ENCODE measurements at regions not wholly inside any gene's neighbourhood (a gene's known extent, or its start where the extent isn't known, plus 50 kb on each side); places are given as distances from the start of the nearest gene placed in this dataset.

DNA sequence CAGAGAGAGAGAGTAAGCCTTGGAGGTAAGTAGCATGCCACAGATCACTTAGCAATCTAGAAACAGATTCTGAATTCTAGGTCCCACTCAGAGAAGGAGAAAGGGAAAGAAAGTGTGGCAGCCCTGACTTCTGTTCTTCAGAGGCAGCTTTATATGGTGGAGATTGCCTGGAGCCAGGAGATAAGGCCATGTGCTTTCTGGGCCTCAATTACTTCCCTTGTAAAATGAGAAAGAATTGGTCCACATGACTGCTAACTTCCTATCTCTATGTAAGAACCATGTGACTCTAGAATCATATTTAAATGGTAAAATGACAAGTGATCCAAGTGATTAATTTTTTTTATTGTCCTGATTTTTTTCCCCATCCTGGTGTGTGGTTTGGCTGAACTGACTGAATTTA, 64.1 kb downstream of the HHEX start:
- H3K27ac Mint-ChIP-seq (ENCODE audit: unreplicated experiment), result no peak overlapping the region
- no peaks in the 10 kb centered on the region for H3K36me3 Mint-ChIP-seq (ENCODE audit: low read depth)
- H3K4me3 Mint-ChIP-seq, result no peak overlapping the region
- peaks cover 12% of the 10 kb centered on the region for H3K4me1 Mint-ChIP-seq
- no peak for DNase-seq (ENCODE audit: low read depth, low spot score)
- H3K27me3 Mint-ChIP-seq (ENCODE audit: low read depth), result peaks cover 13% of the 10 kb centered on the region
- no peak for TF ChIP-seq CTCF (conservative IDR thresholded peaks at IDR 0.05)
- H3K9me3 Mint-ChIP-seq, result no peaks in the 10 kb centered on the region

DNA sequence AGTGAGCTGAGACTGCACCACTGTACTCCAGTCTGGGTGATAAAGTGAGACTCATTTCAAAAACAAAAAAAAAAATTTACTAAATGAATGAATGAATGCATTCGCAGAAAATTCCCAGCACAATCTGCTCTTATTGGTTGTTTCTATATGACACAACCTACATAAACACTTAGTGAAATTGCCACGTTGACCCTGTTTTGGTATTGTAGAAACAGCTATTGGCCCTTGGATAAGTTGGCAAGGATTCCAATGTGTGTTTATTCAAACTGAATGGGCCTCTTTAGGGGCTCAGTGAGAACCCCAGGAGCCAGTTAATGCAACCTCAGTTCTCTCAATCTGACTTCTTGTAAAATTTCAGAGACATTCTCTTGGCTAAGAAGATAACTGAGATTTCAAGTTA, 66.0 kb downstream of the HHEX start:
- TF ChIP-seq CTCF (conservative IDR thresholded peaks at IDR 0.05), result no peak
- H3K4me1 Mint-ChIP-seq, result peaks cover 12% of the 10 kb centered on the region
- H3K27me3 Mint-ChIP-seq (ENCODE audit: low read depth), result peaks cover 6% of the 10 kb centered on the region
- no peaks in the 10 kb centered on the region for H3K9me3 Mint-ChIP-seq
- H3K4me3 Mint-ChIP-seq, result no peak overlapping the region
- H3K36me3 Mint-ChIP-seq (ENCODE audit: low read depth), result no peaks in the 10 kb centered on the region
- no peak for DNase-seq (ENCODE audit: low read depth, low spot score)
- H3K27ac Mint-ChIP-seq (ENCODE audit: unreplicated experiment), result no peak overlapping the region

GRCh38 chr10:92756201-92757065, 66.7 kb downstream of the HHEX start:
- H3K36me3 Mint-ChIP-seq (ENCODE audit: low read depth), result no peaks in the 10 kb centered on the region
- no peaks in the 10 kb centered on the region for H3K9me3 Mint-ChIP-seq
- H3K4me1 Mint-ChIP-seq, result peaks cover 12% of the 10 kb centered on the region
- no peak overlapping the region for H3K4me3 Mint-ChIP-seq
- H3K27me3 Mint-ChIP-seq (ENCODE audit: low read depth), result no peaks in the 10 kb centered on the region
- H3K27ac Mint-ChIP-seq (ENCODE audit: unreplicated experiment), result no peak overlapping the region
- no peak for DNase-seq (ENCODE audit: low read depth, low spot score)
- TF ChIP-seq CTCF (conservative IDR thresholded peaks at IDR 0.05), result no peak

DNA sequence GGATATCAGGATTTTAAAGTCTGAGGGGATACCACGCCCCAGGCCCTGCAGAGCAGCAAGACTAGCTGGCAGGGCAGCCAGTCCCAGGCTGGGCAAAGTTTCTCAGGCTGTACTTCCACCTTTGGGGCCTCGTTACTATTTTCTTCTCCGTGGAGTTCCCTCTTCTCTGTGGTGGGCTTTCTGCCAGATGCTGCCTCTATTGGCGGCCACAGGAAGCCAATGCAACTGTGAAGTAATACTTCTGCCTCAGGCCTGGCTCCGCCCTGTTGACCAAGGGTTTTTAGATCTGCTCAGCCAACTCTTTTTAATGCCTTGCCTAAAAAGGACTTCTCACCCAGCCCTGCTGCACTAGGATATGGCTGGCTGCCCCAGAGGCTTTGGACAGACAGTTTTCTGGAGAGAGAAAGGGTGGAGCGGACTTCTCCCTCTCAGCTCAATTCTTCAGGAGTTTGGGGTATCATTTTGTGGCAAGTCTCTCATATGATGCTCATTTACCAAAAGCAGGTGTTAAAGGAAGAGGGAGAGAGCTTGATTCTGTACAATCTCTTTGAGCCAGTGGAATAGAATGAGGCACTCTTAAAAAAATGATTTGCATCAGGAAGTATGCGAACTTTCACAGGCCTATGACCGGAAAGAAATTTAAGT, 67.4 kb downstream of the HHEX start:
- H3K27me3 Mint-ChIP-seq (ENCODE audit: low read depth), result no peaks in the 10 kb centered on the region
- H3K27ac Mint-ChIP-seq (ENCODE audit: unreplicated experiment), result peak overlapping the region; percentile 60
- no peak for TF ChIP-seq CTCF (conservative IDR thresholded peaks at IDR 0.05)
- no peak for DNase-seq (ENCODE audit: low read depth, low spot score)
- no peaks in the 10 kb centered on the region for H3K36me3 Mint-ChIP-seq (ENCODE audit: low read depth)
- no peak overlapping the region for H3K4me3 Mint-ChIP-seq
- H3K4me1 Mint-ChIP-seq, result peaks cover 12% of the 10 kb centered on the region
- H3K9me3 Mint-ChIP-seq, result no peaks in the 10 kb centered on the region

DNA sequence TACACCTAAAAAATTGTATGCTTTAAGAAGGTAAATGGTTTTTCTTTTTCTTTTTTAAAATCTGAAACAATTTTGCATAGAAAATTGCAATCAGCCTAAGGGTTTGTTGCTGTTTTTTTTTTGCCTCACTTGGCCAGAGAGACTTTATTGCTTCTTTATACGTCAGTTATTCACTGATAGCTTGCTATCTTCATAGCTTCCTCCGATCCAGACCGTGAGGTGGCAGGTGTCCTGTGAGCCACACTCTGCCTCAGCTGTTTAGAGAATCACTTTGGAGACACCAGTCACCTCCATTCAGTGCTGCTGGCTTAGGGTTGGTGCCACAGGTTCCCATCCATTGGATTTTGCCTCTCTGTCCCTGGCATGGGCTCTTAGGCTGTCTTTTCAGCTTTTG, 68.0 kb downstream of the HHEX start:
- TF ChIP-seq CTCF (conservative IDR thresholded peaks at IDR 0.05), result no peak
- Mint-ChIP-seq H3K27ac (ENCODE audit: unreplicated experiment) (no peak overlapping the region), H3K27me3 (ENCODE audit: low read depth) (no peaks in the 10 kb centered on the region), H3K4me3 (no peak overlapping the region), H3K36me3 (ENCODE audit: low read depth) (no peaks in the 10 kb centered on the region), H3K9me3 (no peaks in the 10 kb centered on the region), H3K4me1 (peaks cover 12% of the 10 kb centered on the region)
- DNase-seq (ENCODE audit: low read depth, low spot score), result no peak
